ENCODE measurements at regions not wholly inside any gene's neighbourhood (a gene's known extent, or its start where the extent isn't known, plus 50 kb on each side); places are given as distances from the start of the nearest gene placed in this dataset.

DNA sequence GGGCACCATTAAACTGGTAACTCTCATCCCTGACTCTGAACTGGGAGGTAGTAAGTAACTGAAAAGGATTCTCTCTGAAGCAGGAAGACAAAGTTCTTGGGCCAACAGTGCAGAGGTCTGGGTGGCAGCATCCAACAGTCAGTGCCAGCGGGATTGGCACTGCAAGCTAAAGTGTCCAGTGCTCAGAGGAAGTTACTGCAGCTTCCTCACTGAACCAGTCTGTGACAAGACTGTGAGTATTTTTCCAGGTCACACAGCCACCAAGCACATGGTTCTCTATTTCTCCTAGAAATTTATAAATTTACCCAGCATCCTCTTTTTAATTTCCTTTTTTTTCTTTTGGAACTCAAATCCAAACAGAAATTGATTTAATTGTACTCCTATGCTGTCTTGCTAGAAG lies 81.6 kb upstream of the FAR2 start:
- ATAC-seq (replicated peaks) (no peak), DNase-seq (no peak)
- H3K36me3 Mint-ChIP-seq (ENCODE audit: insufficient read depth): no peaks in the 10 kb centered on the region
- no peaks in the 10 kb centered on the region for H3K4me1 Mint-ChIP-seq (ENCODE audit: low read depth in 2 of 2)
- no peak overlapping the region for H3K27ac Mint-ChIP-seq
- peaks cover 21 to 40% of the 10 kb centered on the region in 2 donors for H3K27me3 Mint-ChIP-seq
- no peaks in the 10 kb centered on the region for H3K9me3 Mint-ChIP-seq
- no peak overlapping the region for H3K4me3 Mint-ChIP-seq

DNA sequence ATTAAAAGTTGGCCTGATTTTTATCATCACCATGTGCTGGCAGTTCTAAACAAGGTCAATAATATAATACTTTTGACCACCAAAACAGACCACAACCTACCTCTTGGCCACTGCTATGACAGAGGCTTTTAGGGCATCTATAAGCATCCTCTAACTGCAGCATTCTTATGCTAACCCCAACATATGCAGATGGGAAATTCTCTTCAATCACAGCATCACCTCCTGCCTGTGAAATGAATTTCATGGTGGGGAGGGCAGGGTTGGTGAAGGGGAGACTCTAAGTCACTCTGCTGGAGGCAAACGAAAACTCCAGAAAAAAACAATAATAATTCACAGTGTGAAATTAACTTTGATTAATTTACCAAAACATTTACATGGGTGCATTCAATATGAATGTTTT lies 78.8 kb upstream of the FAR2 start:
- ATAC-seq (replicated peaks): no peak
- no peak overlapping the region for H3K27ac Mint-ChIP-seq
- no peaks in the 10 kb centered on the region for H3K36me3 Mint-ChIP-seq (ENCODE audit: insufficient read depth)
- no peaks in the 10 kb centered on the region for H3K4me1 Mint-ChIP-seq (ENCODE audit: low read depth in 2 of 2)
- H3K4me3 Mint-ChIP-seq: no peak overlapping the region
- peaks cover 27 to 50% of the 10 kb centered on the region in 2 donors for H3K27me3 Mint-ChIP-seq
- no peaks in the 10 kb centered on the region for H3K9me3 Mint-ChIP-seq
- no peak for DNase-seq

DNA sequence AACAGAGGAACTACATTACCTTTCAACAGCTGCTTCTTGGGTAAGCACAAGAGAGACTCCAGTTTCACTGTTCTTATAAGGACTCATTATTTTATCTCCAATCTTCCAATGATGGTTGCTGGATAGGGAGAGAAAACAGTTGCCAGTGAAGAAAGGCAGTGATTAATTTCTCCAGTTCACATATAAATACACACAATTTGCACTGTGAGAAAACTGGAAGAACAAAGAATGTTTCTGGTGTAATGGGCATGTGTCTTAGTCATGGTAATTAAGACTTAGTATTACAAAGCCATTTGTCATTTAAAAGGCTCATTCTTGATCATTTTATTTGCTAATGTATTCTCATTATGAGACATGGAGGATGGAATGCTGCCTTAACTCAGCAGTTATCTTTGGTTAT lies 78.0 kb upstream of the FAR2 start:
- H3K27ac Mint-ChIP-seq: no peak overlapping the region
- peaks cover 30 to 49% of the 10 kb centered on the region in 2 donors for H3K27me3 Mint-ChIP-seq
- no peak overlapping the region for H3K4me3 Mint-ChIP-seq
- no peaks in the 10 kb centered on the region for H3K36me3 Mint-ChIP-seq (ENCODE audit: insufficient read depth)
- DNase-seq (no peak), ATAC-seq (replicated peaks) (no peak)
- no peaks in the 10 kb centered on the region for H3K4me1 Mint-ChIP-seq (ENCODE audit: low read depth in 2 of 2)
- H3K9me3 Mint-ChIP-seq: no peaks in the 10 kb centered on the region

DNA sequence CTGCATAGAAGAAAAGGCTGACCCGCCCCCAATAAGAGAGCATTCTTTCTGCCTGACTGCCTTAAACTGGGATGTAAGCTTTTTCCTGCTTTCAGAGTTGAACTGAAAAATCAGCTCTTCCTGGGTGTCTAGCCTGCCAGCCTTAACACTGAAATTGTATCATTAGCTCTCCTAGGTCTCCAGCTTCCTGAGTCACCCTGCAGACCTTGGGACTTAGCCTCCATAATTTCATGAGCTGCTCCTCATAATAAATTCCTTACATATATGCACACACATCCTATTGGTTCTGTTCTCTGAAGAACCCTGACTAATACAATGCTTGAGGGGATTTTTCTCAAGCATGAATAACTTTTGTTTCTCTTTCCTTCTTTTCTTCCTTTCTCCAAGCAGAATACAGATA lies 76.4 kb upstream of the FAR2 start:
- peaks cover 30 to 43% of the 10 kb centered on the region in 2 donors for H3K27me3 Mint-ChIP-seq
- no peaks in the 10 kb centered on the region for H3K9me3 Mint-ChIP-seq
- no peak for DNase-seq
- no peak overlapping the region for H3K4me3 Mint-ChIP-seq
- no peaks in the 10 kb centered on the region for H3K4me1 Mint-ChIP-seq (ENCODE audit: low read depth in 2 of 2)
- H3K27ac Mint-ChIP-seq: no peak overlapping the region
- no peaks in the 10 kb centered on the region for H3K36me3 Mint-ChIP-seq (ENCODE audit: insufficient read depth)
- no peak for ATAC-seq (replicated peaks)

DNA sequence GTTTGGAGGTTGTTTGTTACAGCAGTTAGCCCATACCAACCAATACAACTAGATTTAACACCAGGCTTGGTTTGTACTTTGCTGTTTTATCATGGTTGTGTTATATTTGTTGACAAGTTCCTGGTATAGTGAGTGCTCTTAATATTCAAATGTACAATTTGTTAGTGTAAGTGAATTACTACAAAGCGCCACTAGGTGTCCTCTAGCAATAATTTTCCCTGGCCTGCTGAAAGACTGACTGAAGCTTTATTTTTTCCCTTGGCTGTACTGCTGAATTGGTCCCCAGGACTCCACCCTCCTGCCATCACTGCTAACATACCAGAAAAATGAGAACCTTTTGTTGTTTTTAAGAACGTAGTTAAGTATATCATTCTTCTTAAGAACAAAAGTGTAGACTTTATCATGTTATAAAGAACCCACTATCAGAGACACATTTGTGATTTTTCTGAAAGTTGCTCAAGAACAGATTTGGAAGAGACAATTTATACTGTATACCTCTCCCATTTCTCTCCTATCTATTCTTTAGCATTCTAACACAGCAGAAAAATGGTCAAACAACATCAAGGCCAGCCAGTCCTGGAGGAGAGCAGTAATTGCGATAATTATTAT lies 75.3 kb upstream of the FAR2 start:
- no peaks in the 10 kb centered on the region for H3K4me1 Mint-ChIP-seq (ENCODE audit: low read depth in 2 of 2)
- ATAC-seq (replicated peaks) (peak; percentile 58), DNase-seq (peak in 2 of 3 experiments; percentile 9 to 18)
- peaks cover 23 to 32% of the 10 kb centered on the region in 2 donors for H3K27me3 Mint-ChIP-seq
- no peaks in the 10 kb centered on the region for H3K36me3 Mint-ChIP-seq (ENCODE audit: insufficient read depth)
- H3K27ac Mint-ChIP-seq: no peak overlapping the region
- no peaks in the 10 kb centered on the region for H3K9me3 Mint-ChIP-seq
- no peak overlapping the region for H3K4me3 Mint-ChIP-seq

DNA sequence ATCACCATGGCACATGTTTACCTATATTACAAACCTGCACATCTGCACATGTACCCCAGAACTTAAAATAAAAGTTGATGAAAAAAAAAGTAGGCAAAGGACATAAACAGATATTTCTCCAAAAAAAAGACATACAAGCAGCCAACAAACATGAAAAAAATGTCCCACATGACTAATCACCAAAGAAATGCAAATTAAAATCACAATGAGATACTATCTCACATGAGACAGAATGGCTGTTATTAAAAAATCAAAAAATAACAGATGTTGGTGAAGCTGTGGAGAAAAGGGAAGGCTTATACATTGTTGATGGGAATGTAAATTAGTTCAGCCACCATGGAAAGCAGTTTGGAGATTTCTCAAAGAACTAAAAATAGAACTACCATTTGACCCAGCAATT lies 68.0 kb upstream of the FAR2 start:
- no peak for DNase-seq
- H3K4me3 Mint-ChIP-seq: no peak overlapping the region
- H3K36me3 Mint-ChIP-seq (ENCODE audit: insufficient read depth): no peaks in the 10 kb centered on the region
- no peaks in the 10 kb centered on the region for H3K9me3 Mint-ChIP-seq
- no peak for ATAC-seq (replicated peaks)
- H3K27ac Mint-ChIP-seq: no peak overlapping the region
- H3K27me3 Mint-ChIP-seq: peaks cover 0 to 5% of the 10 kb centered on the region in 2 donors
- H3K4me1 Mint-ChIP-seq (ENCODE audit: low read depth in 2 of 2): no peaks in the 10 kb centered on the region

DNA sequence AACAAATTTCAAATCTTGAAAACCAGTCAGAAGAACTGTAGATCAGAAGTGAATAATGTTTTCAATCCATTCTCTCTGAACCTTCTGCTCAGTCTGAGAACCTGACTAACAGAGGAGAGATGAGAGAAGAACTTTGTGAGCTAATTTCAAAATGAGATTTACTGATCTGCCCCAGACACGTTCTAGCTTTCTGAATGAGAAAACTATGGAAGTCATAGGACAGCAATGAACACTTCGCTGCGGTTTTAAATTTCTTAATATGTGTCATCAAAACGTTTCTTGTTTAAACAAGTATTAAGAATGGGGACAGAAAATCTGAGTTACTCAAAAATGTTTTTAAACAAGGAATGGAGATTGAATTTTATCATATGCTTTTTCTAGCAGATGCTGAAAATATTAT lies 66.6 kb upstream of the FAR2 start:
- Mint-ChIP-seq H3K4me3 (no peak overlapping the region), H3K27me3 (peaks cover 5 to 11% of the 10 kb centered on the region in 2 donors), H3K9me3 (no peaks in the 10 kb centered on the region), H3K36me3 (ENCODE audit: insufficient read depth) (no peaks in the 10 kb centered on the region), H3K4me1 (ENCODE audit: low read depth in 2 of 2) (no peaks in the 10 kb centered on the region), H3K27ac (no peak overlapping the region)
- no peak for ATAC-seq (replicated peaks)
- DNase-seq: no peak

DNA sequence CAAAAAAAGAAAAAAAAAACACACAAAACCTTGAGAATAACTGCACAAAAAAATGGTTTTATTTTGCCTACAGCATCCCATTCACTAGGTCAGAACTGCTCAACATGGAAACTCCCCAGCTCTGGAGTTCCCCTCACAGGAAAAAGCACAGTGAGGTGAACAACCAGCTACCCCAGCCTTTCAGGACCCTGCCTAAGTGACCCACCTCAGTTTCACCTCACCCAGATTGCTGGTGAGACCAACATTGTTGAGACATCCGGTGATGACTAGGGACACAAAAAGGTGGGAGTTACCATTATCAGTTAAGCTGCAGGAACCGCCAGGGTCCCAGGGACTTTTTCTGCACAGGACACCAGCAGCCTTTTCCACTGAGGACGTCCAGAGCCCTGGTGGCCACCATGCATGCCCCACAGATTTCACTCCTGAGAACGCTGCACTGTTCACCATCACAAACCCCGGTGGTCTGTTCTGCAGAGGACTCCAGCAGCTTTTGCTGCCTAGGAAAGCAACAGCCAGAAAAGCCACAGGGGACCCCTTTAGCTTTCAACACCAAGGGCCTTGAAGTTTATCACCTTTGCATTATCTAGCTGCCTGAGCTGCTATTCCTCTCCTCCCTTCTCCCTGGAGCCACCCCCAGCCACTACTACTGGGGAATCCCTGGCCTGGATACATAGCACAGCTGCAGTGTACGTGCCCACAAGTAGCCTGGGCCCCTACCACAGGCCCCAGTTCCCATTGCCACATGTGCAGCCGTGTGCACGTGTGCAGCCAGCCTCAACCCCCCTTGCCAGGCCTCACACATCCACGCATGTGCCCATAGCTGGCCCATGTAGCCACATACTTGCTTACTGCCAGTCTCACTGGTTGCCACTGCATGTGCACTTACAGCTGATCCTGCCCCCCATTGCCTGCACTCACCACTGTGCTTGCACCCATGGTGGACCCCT lies 62.5 kb upstream of the FAR2 start:
- no peak overlapping the region for H3K4me3 Mint-ChIP-seq
- H3K27me3 Mint-ChIP-seq: peaks cover 0 to 12% of the 10 kb centered on the region in 2 donors
- no peaks in the 10 kb centered on the region for H3K4me1 Mint-ChIP-seq (ENCODE audit: low read depth in 2 of 2)
- ATAC-seq (replicated peaks) (no peak), DNase-seq (no peak)
- no peaks in the 10 kb centered on the region for H3K9me3 Mint-ChIP-seq
- H3K36me3 Mint-ChIP-seq (ENCODE audit: insufficient read depth): peaks cover 4% of the 10 kb centered on the region
- no peak overlapping the region for H3K27ac Mint-ChIP-seq

DNA sequence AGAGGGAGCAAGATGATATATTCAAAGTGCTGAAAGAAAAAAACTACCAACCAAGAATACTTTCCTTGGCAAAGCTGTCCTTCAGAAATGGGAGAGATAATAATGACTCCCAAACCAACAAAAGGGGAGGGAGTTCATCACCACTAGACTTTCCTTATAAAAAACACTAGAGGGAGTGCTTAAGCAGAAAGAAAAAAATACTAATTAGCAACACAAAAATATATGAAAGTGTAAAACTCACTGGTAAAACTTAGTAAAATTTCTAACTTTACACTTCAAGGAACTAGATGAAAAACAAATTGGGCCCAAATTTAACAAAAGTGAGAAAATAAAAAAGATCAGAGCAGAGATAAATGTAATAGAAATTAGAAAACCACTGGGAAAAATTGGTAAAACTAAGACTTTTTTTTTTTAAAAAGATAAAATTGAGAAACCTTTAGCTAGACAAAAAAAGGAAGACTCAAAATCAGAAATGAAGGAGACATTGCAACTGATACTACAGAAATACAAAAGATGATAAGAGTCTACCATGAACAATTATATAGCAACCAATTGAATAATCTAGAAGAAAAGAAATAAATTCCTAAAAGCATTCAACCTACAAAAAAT lies 60.4 kb upstream of the FAR2 start:
- Mint-ChIP-seq H3K4me3 (no peak overlapping the region), H3K4me1 (ENCODE audit: low read depth in 2 of 2) (no peaks in the 10 kb centered on the region), H3K9me3 (no peaks in the 10 kb centered on the region), H3K36me3 (ENCODE audit: insufficient read depth) (peaks cover 4% of the 10 kb centered on the region), H3K27ac (no peak overlapping the region), H3K27me3 (peaks cover 0 to 12% of the 10 kb centered on the region in 2 donors)
- no peak for ATAC-seq (replicated peaks)
- no peak for DNase-seq

Data from effector memory CD8-positive, alpha-beta T cell (primary cell).